ENCODE measurements at regions not wholly inside any gene's neighbourhood (a gene's known extent, or its start where the extent isn't known, plus 50 kb on each side); places are given as distances from the start of the nearest gene placed in this dataset.

- no peaks in the 10 kb centered on the region for H3K36me3 ChIP-seq (ENCODE audit: insufficient read depth, low read length)
- no peak for TF ChIP-seq EZH2 (IDR thresholded peaks at IDR 0.05; ENCODE audit: borderline replicate concordance, low read length)
- TF ChIP-seq, protein P1, sequence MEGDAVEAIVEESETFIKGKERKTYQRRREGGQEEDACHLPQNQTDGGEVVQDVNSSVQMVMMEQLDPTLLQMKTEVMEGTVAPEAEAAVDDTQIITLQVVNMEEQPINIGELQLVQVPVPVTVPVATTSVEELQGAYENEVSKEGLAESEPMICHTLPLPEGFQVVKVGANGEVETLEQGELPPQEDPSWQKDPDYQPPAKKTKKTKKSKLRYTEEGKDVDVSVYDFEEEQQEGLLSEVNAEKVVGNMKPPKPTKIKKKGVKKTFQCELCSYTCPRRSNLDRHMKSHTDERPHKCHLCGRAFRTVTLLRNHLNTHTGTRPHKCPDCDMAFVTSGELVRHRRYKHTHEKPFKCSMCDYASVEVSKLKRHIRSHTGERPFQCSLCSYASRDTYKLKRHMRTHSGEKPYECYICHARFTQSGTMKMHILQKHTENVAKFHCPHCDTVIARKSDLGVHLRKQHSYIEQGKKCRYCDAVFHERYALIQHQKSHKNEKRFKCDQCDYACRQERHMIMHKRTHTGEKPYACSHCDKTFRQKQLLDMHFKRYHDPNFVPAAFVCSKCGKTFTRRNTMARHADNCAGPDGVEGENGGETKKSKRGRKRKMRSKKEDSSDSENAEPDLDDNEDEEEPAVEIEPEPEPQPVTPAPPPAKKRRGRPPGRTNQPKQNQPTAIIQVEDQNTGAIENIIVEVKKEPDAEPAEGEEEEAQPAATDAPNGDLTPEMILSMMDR (IDR thresholded peaks at IDR 0.05; ENCODE audit: low read length), result no peak
- H3F3A ChIP-seq (ENCODE audit: insufficient read depth, low read length), result no peaks in the 10 kb centered on the region
- no peak overlapping the region for H2AFZ ChIP-seq (ENCODE audit: low read length)
- H3K79me2 ChIP-seq (ENCODE audit: insufficient read depth, low read length), result no peaks in the 10 kb centered on the region
- H3K4me1 ChIP-seq (ENCODE audit: insufficient read depth, low read length, severe bottlenecking), result no peaks in the 10 kb centered on the region
- no peak overlapping the region for H3K4me3 ChIP-seq (ENCODE audit: low read depth, low read length, poor library complexity, severe bottlenecking)
- H3K9me3 ChIP-seq (ENCODE audit: low read length), result no peaks in the 10 kb centered on the region
- no peak overlapping the region for H3K9ac ChIP-seq (ENCODE audit: low read length)
- no peak overlapping the region for H3K27ac ChIP-seq (ENCODE audit: low read depth, low read length, poor library complexity, severe bottlenecking)
- H3K9me2 ChIP-seq (ENCODE audit: low read depth, low read length), result no peaks in the 10 kb centered on the region
- no peaks in the 10 kb centered on the region for H3K27me3 ChIP-seq (ENCODE audit: insufficient read depth, low read length)
- H4K20me1 ChIP-seq (ENCODE audit: insufficient read depth, low read length), result no peaks in the 10 kb centered on the region
- H3K4me2 ChIP-seq (ENCODE audit: low read length), result no peak overlapping the region
These were observed 177.4 kb upstream of the NECTIN1 start for GRCh38 chr11:119906376-119906775.

- Histone ChIP-seq H3K79me2 (ENCODE audit: insufficient read depth, low read length) (no peaks in the 10 kb centered on the region), H4K20me1 (ENCODE audit: insufficient read depth, low read length) (no peaks in the 10 kb centered on the region), H3K9ac (ENCODE audit: low read length) (no peak overlapping the region), H3K9me2 (ENCODE audit: low read depth, low read length) (no peaks in the 10 kb centered on the region), H3K4me1 (ENCODE audit: insufficient read depth, low read length, severe bottlenecking) (no peaks in the 10 kb centered on the region), H3K4me3 (ENCODE audit: low read depth, low read length, poor library complexity, severe bottlenecking) (no peak overlapping the region), H3K27me3 (ENCODE audit: insufficient read depth, low read length) (no peaks in the 10 kb centered on the region), H3F3A (ENCODE audit: insufficient read depth, low read length) (no peaks in the 10 kb centered on the region), H3K4me2 (ENCODE audit: low read length) (no peak overlapping the region), H3K36me3 (ENCODE audit: insufficient read depth, low read length) (no peaks in the 10 kb centered on the region), H3K9me3 (ENCODE audit: low read length) (no peaks in the 10 kb centered on the region), H2AFZ (ENCODE audit: low read length) (no peak overlapping the region), H3K27ac (ENCODE audit: low read depth, low read length, poor library complexity, severe bottlenecking) (no peak overlapping the region)
- TF ChIP-seq EZH2 (IDR thresholded peaks at IDR 0.05; ENCODE audit: borderline replicate concordance, low read length), result no peak
- TF ChIP-seq, protein P1 (IDR thresholded peaks at IDR 0.05; ENCODE audit: low read length), result no peak
These were observed 176.2 kb upstream of the NECTIN1 start for GRCh38 chr11:119905162-119905561.

DNA sequence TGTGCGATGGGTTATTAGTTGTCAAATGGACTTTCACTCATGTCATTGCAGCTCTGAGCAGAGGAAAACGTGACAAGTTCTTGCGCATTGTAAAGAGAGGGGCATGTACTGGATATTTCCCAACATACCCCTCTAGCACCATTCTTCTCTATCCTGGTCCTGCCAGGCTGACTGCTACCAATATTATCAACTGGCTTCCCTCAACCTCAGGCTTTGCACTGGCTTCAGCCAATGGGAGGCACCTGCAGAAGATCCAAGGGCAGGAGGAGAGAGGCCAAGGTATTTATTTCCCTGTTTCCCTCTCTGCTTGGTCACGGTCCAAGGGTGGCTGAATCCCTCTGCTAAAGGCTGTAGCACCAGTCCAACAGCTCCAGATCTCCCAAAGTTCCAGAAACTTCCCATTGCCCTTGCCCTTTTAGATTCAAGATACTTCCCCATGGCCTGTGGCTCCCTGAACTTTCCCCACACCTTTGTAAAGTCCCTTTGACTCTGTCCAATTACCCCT is 175.6 kb upstream of the NECTIN1 start:
- no peak overlapping the region for H3K4me3 ChIP-seq (ENCODE audit: low read depth, low read length, poor library complexity, severe bottlenecking)
- H3F3A ChIP-seq (ENCODE audit: insufficient read depth, low read length), result no peaks in the 10 kb centered on the region
- no peak overlapping the region for H2AFZ ChIP-seq (ENCODE audit: low read length)
- no peaks in the 10 kb centered on the region for H3K27me3 ChIP-seq (ENCODE audit: insufficient read depth, low read length)
- H3K4me2 ChIP-seq (ENCODE audit: low read length), result no peak overlapping the region
- H3K9me2 ChIP-seq (ENCODE audit: low read depth, low read length), result no peaks in the 10 kb centered on the region
- no peak overlapping the region for H3K27ac ChIP-seq (ENCODE audit: low read depth, low read length, poor library complexity, severe bottlenecking)
- no peaks in the 10 kb centered on the region for H4K20me1 ChIP-seq (ENCODE audit: insufficient read depth, low read length)
- H3K9ac ChIP-seq (ENCODE audit: low read length), result no peak overlapping the region
- no peaks in the 10 kb centered on the region for H3K9me3 ChIP-seq (ENCODE audit: low read length)
- no peaks in the 10 kb centered on the region for H3K4me1 ChIP-seq (ENCODE audit: insufficient read depth, low read length, severe bottlenecking)
- no peaks in the 10 kb centered on the region for H3K79me2 ChIP-seq (ENCODE audit: insufficient read depth, low read length)
- TF ChIP-seq EZH2 (IDR thresholded peaks at IDR 0.05; ENCODE audit: borderline replicate concordance, low read length), result no peak
- TF ChIP-seq, protein P1 (IDR thresholded peaks at IDR 0.05; ENCODE audit: low read length), result no peak
- no peaks in the 10 kb centered on the region for H3K36me3 ChIP-seq (ENCODE audit: insufficient read depth, low read length)

Data from OCI-LY1 (cell line).